Progenitor cell of endocrine pancreas (in vitro differentiated cells): ENCODE measurements at regions not wholly inside any gene's neighbourhood (a gene's known extent, or its start where the extent isn't known, plus 50 kb on each side); places are given as distances from the start of the nearest gene placed in this dataset.

ENCODE experiments used
- DNase-seq: peaks from one replicate; pipeline ENCODE4 v3.0.0; 2021; ENCODE audit warnings: low spot score; ENCODE audit not compliant: unreplicated experiment
- H3K27ac Mint-ChIP-seq: 2 replicates; pipeline ENCODE4 v1.8.0; 2021; ENCODE audit warnings: mild to moderate bottlenecking, moderate library complexity, mixed read lengths
- H3K27me3 Mint-ChIP-seq: 2 replicates; pipeline ENCODE4 v1.8.0; 2021; ENCODE audit warnings: mixed read lengths
- H3K36me3 Mint-ChIP-seq: 2 replicates; pipeline ENCODE4 v1.8.0; 2022; ENCODE audit warnings: mixed read lengths; ENCODE audit not compliant: insufficient read depth
- H3K4me1 Mint-ChIP-seq: 2 replicates; pipeline ENCODE4 v1.8.0; 2021; ENCODE audit warnings: low read depth, mixed read lengths
- H3K4me3 Mint-ChIP-seq: 2 replicates; pipeline ENCODE4 v1.8.0; 2021; ENCODE audit warnings: low read depth, mild to moderate bottlenecking, moderate library complexity, mixed read lengths
- H3K9me3 Mint-ChIP-seq: 2 replicates; pipeline ENCODE4 v1.8.0; 2021; ENCODE audit warnings: low read depth, mixed read lengths
- CTCF ChIP-seq: fragments of 200-600 bp; sonication (generic); IDR thresholded peaks from one replicate; pipeline ENCODE4 v1.5.0; 2021; ENCODE audit warnings: antibody characterized with exemption, mild to moderate bottlenecking; ENCODE audit not compliant: unreplicated experiment

DNA sequence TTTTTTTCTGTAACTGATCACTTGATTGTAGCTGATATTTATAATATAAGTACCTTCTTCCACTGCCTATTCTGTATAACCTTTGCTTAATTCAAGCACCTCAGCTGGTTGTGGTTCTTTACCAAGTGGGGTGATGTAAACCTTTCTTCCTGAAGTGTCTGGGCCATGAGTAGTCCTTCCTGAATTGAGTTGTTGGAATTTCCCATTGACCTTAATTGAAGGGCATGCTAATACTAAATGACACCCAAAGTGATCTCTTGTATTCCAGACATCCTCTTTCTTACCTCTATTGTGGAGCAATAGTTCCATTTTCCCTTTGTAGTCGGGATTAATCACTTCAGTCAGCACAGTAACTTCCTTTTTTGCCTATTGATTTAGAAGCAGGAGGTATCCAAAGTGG is 1496.8 kb upstream of the CELF4 start:
- Mint-ChIP-seq H3K27ac (no peak overlapping the region), H3K4me3 (no peak overlapping the region), H3K9me3 (no peaks in the 10 kb centered on the region), H3K36me3 (no peaks in the 10 kb centered on the region), H3K4me1 (no peaks in the 10 kb centered on the region), H3K27me3 (no peaks in the 10 kb centered on the region)
- no peak for TF ChIP-seq CTCF
- no peak for DNase-seq

DNA sequence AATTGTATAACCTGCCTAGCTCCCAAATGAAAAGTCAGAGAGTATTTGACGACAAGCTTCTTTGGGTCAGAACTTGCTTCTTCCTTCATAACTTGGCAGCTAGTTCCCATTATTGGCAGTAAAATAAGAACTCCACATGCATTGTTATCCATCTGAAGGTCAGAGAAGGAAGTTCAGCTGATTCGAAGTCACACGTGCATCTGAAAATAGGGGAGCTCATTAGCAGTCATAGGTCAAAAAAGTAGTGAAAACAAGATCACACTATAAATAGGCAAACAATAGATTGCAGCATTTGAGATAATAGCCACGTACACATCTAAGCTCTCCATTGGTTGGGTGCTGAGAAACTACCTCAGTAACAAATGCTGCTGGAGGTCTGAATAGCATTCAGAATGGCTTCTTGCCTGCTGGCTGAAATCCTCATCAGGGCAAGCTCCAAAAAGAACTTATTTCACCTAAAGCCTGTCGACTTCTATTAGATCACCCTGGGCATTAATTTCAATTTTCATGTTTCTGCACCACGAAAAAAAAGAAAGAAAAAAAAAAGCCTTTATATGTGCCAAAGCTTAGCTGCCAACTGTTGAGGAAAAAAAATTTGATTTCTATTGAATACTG is 1492.9 kb upstream of the CELF4 start:
- no peak for DNase-seq
- H3K27me3 Mint-ChIP-seq, result no peaks in the 10 kb centered on the region
- H3K27ac Mint-ChIP-seq, result no peak overlapping the region
- no peak for TF ChIP-seq CTCF
- H3K4me3 Mint-ChIP-seq, result no peak overlapping the region
- peaks cover 3% of the 10 kb centered on the region for H3K4me1 Mint-ChIP-seq
- H3K9me3 Mint-ChIP-seq, result no peaks in the 10 kb centered on the region
- H3K36me3 Mint-ChIP-seq, result no peaks in the 10 kb centered on the region

DNA sequence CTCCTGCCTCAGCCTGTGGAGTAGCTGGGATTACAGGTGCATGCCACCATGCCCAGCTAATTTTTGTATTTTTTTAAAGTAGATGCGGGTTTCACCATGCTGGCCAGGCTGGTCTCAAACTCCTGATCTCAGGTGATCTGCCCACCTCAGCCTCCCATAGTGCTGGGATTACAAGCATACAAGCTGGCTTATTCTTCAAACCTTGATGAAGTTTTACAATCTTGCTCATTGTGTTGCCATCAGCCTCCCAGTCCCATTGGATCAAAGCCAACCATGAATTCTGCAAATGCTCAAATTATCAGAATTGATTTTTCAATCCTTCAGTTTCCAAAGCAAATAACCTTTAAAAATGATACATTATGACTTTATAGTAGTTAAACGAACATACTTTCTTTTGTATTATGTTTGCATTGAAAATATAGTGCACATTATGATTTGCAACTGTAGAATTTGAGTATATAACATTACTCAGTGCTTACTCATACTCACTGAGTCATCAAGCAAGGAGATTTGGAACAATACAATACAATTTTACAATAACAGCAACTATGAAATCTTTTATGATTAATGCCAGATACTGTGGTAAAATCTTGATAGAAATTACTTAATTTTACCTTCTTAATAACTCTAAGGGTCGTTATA is 1491.9 kb upstream of the CELF4 start:
- no peak overlapping the region for H3K4me3 Mint-ChIP-seq
- no peaks in the 10 kb centered on the region for H3K27me3 Mint-ChIP-seq
- H3K36me3 Mint-ChIP-seq, result no peaks in the 10 kb centered on the region
- no peak for TF ChIP-seq CTCF
- H3K9me3 Mint-ChIP-seq, result no peaks in the 10 kb centered on the region
- peaks cover 7% of the 10 kb centered on the region for H3K4me1 Mint-ChIP-seq
- no peak for DNase-seq
- H3K27ac Mint-ChIP-seq, result no peak overlapping the region

DNA sequence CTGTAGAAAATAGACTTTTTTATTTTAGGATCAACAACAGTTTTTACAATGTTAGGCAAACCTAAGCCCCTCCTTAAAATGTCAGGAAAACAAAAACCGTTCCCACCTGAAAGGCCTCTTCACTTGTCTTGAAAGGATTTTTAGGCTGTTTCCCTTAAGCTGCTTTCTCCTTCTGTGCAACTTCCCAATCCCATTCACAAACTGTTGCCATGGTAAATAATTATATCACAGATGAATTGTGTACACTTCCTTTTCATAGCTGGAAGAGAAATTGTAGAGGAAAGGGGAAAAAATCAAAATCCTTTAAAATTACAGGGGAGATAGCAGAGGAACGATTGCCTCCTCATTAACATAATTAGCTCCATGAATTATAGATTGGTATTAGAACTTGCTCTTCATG is 1488.0 kb upstream of the CELF4 start:
- peaks cover 9% of the 10 kb centered on the region for H3K4me1 Mint-ChIP-seq
- TF ChIP-seq CTCF, result no peak
- H3K36me3 Mint-ChIP-seq, result no peaks in the 10 kb centered on the region
- no peak for DNase-seq
- no peaks in the 10 kb centered on the region for H3K27me3 Mint-ChIP-seq
- no peaks in the 10 kb centered on the region for H3K9me3 Mint-ChIP-seq
- no peak overlapping the region for H3K4me3 Mint-ChIP-seq
- H3K27ac Mint-ChIP-seq, result no peak overlapping the region

- H3K9me3 Mint-ChIP-seq, result no peaks in the 10 kb centered on the region
- H3K27me3 Mint-ChIP-seq, result no peaks in the 10 kb centered on the region
- peaks cover 9% of the 10 kb centered on the region for H3K4me1 Mint-ChIP-seq
- no peak for TF ChIP-seq CTCF
- H3K27ac Mint-ChIP-seq, result no peak overlapping the region
- H3K4me3 Mint-ChIP-seq, result no peak overlapping the region
- DNase-seq, result no peak
- H3K36me3 Mint-ChIP-seq, result no peaks in the 10 kb centered on the region
Observed at GRCh38 chr18:39051013-39051412, 1485.4 kb upstream of the CELF4 start.
